ENCODE measurements at regions not wholly inside any gene's neighbourhood (a gene's known extent, or its start where the extent isn't known, plus 50 kb on each side); places are given as distances from the start of the nearest gene placed in this dataset.

- TF ChIP-seq POLR2AphosphoS5 (IDR thresholded peaks at IDR 0.05; ENCODE audit: borderline replicate concordance, low read depth, low read length) (no peak), EZH2 (IDR thresholded peaks at IDR 0.05) (no peak), FOXP2 (optimal IDR thresholded peaks at IDR 0.05; ENCODE audit: control extremely low read depth, extremely low read length, insufficient read depth) (no peak)
Observed at GRCh38 chr13:87129602-87130300, 541.4 kb upstream of the SLITRK5 start.

Data from SK-N-MC (cell line).